Thyroid gland (tissue), 4 donors: ENCODE measurements at regions not wholly inside any gene's neighbourhood (a gene's known extent, or its start where the extent isn't known, plus 50 kb on each side); places are given as distances from the start of the nearest gene placed in this dataset.
A peak's percentile ranks its signal among the peaks of the same experiment; 100 is the strongest.

Experiments
- DNase-seq, 2 donors: peaks; one replicate each; pipeline ENCODE4 v3.0.0-alpha.2; 2019
- H3K27ac ChIP-seq, 3 donors: fragments of 200-600 bp; sonication (generic); 1 replicate in 2 of 3; 2 replicates in 1 of 3; pipeline ENCODE4 v1.5.1; 2016 to 2019; ENCODE audit warnings: mild to moderate bottlenecking in 1 of 3, moderate library complexity in 1 of 3
- H3K27me3 ChIP-seq: fragments of 200-600 bp; sonication (generic); one replicate; pipeline ENCODE4 v1.5.1; 2019
- H3K36me3 ChIP-seq, 2 donors: fragments of 200-600 bp; sonication (generic); one replicate each; pipeline ENCODE4 v1.5.1; 2016 to 2019
- H3K4me1 ChIP-seq, 2 donors: fragments of 200-600 bp; sonication (generic); one replicate each; pipeline ENCODE4 v1.5.1; 2017 to 2019
- H3K4me3 ChIP-seq, 3 donors: fragments of 200-600 bp; sonication (generic); replicated peaks in 1 of 3; 1 replicate in 2 of 3; 2 replicates in 1 of 3; pipeline ENCODE4 v1.5.1; 2016; ENCODE audit warnings: mild to moderate bottlenecking in 1 of 3
- H3K9me3 ChIP-seq: fragments of 200-600 bp; sonication (generic); one replicate; pipeline ENCODE4 v1.5.1; 2017
- CTCF ChIP-seq, 6 experiments: fragments of 200-600 bp in 3 of 6; fragments of 450-650 bp in 3 of 6; sonication (generic) in 3 of 6; IDR thresholded peaks; one replicate each; pipeline ENCODE4 v1.5.1; 2016 to 2019; ENCODE audit warnings: antibody characterized with exemption in 6 of 6, mild to moderate bottlenecking in 2 of 6, inconsistent platforms in 1 of 6, moderate library complexity in 1 of 6
- POLR2A ChIP-seq, 2 donors: fragments of 450-650 bp; IDR thresholded peaks; one replicate each; pipeline ENCODE4 v1.6.1; 2017; ENCODE audit warnings: antibody characterized with exemption in 2 of 2, mild to moderate bottlenecking in 2 of 2, moderate library complexity in 1 of 2
- WGBS, 2 donors: methylation state at CpG; one replicate each; pipeline ENCODE4 v1.1.5; 2017; 5-methylcytosine and 5-hydroxymethylcytosine counted together
- intact Hi-C: fragments of 100-400 bp; cut with DNase I; formaldehyde crosslinking; loops from one replicate; pipeline ENCODE4 v1.15.1; 2023

DNA sequence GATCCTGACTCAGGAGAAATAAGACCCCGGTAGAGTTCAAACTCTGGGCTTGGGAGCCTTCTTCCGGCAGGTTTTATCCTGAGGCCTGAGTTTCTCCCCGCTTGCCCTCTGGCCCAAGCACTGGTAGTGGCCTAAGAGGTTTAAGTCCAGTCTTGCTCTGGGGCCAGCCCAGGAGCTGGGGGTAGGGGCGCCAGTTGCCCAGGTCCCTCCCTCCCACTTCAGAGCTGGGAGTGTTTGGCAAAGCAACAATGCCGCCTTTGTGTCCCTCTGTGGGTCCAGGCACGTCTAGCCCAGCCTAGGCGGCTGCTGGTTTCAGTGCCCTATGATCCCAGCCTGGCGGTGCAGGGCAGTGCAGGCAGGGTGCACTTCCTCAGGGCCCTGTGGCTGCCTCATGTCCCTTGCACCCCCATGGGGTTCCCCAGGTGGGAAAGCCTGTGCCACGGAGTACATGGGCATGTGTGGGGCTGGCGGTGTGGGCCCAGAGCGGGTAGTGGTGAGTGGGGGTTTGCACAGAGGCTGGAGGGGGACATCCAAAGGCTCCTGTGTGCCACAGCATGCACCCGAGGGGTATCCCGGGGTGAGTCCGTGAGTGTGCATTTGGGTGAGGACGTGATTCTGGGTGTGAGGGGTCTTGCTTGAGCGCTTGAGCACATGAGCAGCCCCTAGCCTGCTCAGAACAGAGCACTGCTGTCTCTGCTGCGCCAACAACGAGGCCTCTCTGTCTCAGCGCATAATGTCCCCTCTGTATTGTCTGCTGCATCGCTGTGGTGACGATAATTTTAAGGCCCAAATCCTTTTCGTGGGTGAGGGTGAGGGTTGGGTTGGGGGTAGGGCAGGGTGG, 61.7 kb upstream of the PSD2 start:
- H3K36me3 ChIP-seq: no peaks in the 10 kb centered on the region
- peaks cover 12 to 17% of the 10 kb centered on the region in 2 donors for H3K4me1 ChIP-seq
- H3K27ac ChIP-seq: peak overlapping the region in 2 of 3 donors; percentile 53 to 62
- WGBS, 2 donors: 63 to 64% methylated on average over 19 to 20 of the region's 22 CpGs
- intact Hi-C loops: no loop called here
- no peaks in the 10 kb centered on the region for H3K27me3 ChIP-seq
- peak; percentile 70 to 79 for DNase-seq
- no peak overlapping the region for H3K4me3 ChIP-seq
- no peaks in the 10 kb centered on the region for H3K9me3 ChIP-seq
- no peak for TF ChIP-seq CTCF (IDR thresholded peaks at IDR 0.05)
- no peak for TF ChIP-seq POLR2A (IDR thresholded peaks at IDR 0.05)

DNA sequence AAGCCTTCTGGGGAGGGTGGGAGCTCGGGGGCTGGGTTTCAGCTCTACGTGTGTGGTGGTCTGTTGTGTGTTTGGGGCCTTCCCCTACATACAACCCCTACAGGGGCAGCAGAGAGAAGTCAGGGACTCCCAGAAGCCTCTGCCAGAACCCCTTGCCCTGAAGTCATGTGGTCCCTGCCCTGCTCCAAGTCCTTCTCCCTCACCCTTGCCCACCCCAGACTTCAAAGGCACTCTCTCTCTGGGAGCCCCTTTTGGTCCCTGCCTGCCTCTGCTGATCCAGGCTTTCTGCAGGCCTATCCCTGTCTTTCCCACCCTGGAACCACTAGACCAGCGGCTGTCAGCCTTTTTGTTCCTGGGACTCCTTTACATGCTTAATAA, 61.1 kb upstream of the PSD2 start:
- Histone ChIP-seq H3K4me3 (no peak overlapping the region), H3K4me1 (peaks cover 12 to 22% of the 10 kb centered on the region in 2 donors), H3K27me3 (no peaks in the 10 kb centered on the region), H3K36me3 (no peaks in the 10 kb centered on the region), H3K9me3 (no peaks in the 10 kb centered on the region), H3K27ac (no peak overlapping the region)
- intact Hi-C loops: no loop called here
- TF ChIP-seq CTCF (IDR thresholded peaks at IDR 0.05) (no peak), POLR2A (IDR thresholded peaks at IDR 0.05) (no peak)
- 95 to 100% methylated on average over 2 to 3 of the region's 3 CpGs for WGBS, 2 donors
- DNase-seq: no peak

- DNase-seq: no peak
- H3K27ac ChIP-seq: no peak overlapping the region
- no peak for TF ChIP-seq POLR2A (IDR thresholded peaks at IDR 0.05)
- no peak for TF ChIP-seq CTCF (IDR thresholded peaks at IDR 0.05)
- H3K9me3 ChIP-seq: no peaks in the 10 kb centered on the region
- H3K36me3 ChIP-seq: no peaks in the 10 kb centered on the region
- WGBS, 2 donors: 93 to 95% methylated on average over 12 to 15 of the region's 15 CpGs
- intact Hi-C loops: no loop called here
- H3K4me1 ChIP-seq: peaks cover 12 to 25% of the 10 kb centered on the region in 2 donors
- H3K4me3 ChIP-seq: no peak overlapping the region
- H3K27me3 ChIP-seq: no peaks in the 10 kb centered on the region
These were observed 57.1 kb upstream of the PSD2 start for GRCh38 chr5:139738193-139739149.

DNA sequence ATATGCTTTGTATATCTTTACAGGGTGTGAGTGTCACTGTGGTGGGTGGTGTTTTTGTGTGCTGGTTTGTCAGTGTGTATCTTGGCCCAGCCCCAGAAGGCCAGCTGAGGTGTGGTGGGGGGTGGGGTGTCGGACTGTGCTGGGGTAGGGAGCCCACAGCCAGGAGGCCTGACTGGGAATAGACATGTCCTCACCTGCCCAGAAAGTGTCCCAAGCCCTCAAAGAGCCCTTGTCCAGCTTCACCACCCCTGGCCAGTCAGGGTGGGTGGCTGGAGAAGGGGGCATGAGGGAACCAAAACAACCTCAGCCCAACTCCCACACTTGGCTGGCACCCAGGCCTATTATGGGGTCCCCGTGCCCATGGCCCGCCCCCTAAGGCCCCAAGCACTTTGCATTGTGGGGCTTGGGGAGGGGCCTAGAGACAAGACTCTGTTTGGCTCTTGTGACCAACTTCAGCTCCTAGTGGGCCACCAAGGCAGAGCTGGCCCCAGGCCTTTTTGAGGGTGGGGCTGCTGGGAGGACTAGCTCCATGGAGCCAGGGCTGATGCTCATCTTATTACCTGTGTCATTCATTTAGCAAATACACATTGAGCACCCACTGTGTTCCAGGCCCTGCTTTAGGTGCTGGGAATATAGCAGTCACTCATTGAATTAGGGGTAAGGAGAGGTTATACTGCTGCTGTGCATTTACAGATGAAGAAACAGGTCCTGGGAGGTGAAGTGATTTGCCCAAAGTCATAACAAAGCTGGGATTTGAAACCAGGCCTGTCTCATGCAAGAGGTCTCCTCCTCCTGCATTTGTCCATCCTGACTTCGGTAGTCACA, 56.2 kb upstream of the PSD2 start:
- H3K4me1 ChIP-seq: peaks cover 4 to 16% of the 10 kb centered on the region in 2 donors
- WGBS, 2 donors: 85 to 96% methylated on average over 4 of the region's 4 CpGs
- H3K9me3 ChIP-seq: no peaks in the 10 kb centered on the region
- no peak overlapping the region for H3K4me3 ChIP-seq
- H3K27me3 ChIP-seq: no peaks in the 10 kb centered on the region
- DNase-seq: no peak
- no peak overlapping the region for H3K27ac ChIP-seq
- no peaks in the 10 kb centered on the region for H3K36me3 ChIP-seq
- intact Hi-C loops: no loop called here
- TF ChIP-seq POLR2A (IDR thresholded peaks at IDR 0.05): no peak
- no peak for TF ChIP-seq CTCF (IDR thresholded peaks at IDR 0.05)
